ENCODE measurements at regions not wholly inside any gene's neighbourhood (a gene's known extent, or its start where the extent isn't known, plus 50 kb on each side); places are given as distances from the start of the nearest gene placed in this dataset.
"Not testable (repeated sequence)": the region's sequence is repeated elsewhere in the genome, so short reads cannot be mapped to it uniquely, and the experiment has no call there.

- not testable (repeated sequence) for H3K36me3 Mint-ChIP-seq; H3K4me3 Mint-ChIP-seq; H3K27me3 Mint-ChIP-seq (ENCODE audit: low read depth in 3 of 3); H3K9me3 Mint-ChIP-seq; DNase-seq; H3K4me1 Mint-ChIP-seq; H3K27ac Mint-ChIP-seq
Observed at GRCh38 chr1:145504310-145504709, 78.9 kb upstream of the NBPF20 start.

- not testable (repeated sequence) for H3K36me3 Mint-ChIP-seq; H3K27me3 Mint-ChIP-seq (ENCODE audit: low read depth in 3 of 3); H3K4me1 Mint-ChIP-seq
Observed at GRCh38 chr1:145500251-145500650, 74.8 kb upstream of the NBPF20 start.

GRCh38 chr1:145495077-145495871 lies 69.9 kb upstream of the NBPF20 start:
- DNase-seq; H3K27ac Mint-ChIP-seq; H3K4me1 Mint-ChIP-seq; H3K36me3 Mint-ChIP-seq; H3K27me3 Mint-ChIP-seq (ENCODE audit: low read depth in 3 of 3); H3K9me3 Mint-ChIP-seq; H3K4me3 Mint-ChIP-seq: not testable (repeated sequence)

More at GRCh38 chr1:145500251-145500650, 74.8 kb upstream of the NBPF20 start:
- not testable (repeated sequence) for H3K4me3 Mint-ChIP-seq, DNase-seq, H3K27ac Mint-ChIP-seq, H3K9me3 Mint-ChIP-seq

- not testable (repeated sequence) for DNase-seq; H3K4me1 Mint-ChIP-seq; H3K9me3 Mint-ChIP-seq; H3K27me3 Mint-ChIP-seq (ENCODE audit: low read depth in 3 of 3); H3K36me3 Mint-ChIP-seq; H3K27ac Mint-ChIP-seq
- H3K4me3 Mint-ChIP-seq, result peak overlapping the region in 2 of 5 donors; percentile 53 to 68
Observed at GRCh38 chr1:145488193-145488933, 63.0 kb upstream of the NBPF20 start.

GRCh38 chr1:145487156-145487555 lies 61.8 kb upstream of the NBPF20 start:
- H3K9me3 Mint-ChIP-seq; H3K27me3 Mint-ChIP-seq (ENCODE audit: low read depth in 3 of 3); H3K36me3 Mint-ChIP-seq; H3K27ac Mint-ChIP-seq; DNase-seq; H3K4me1 Mint-ChIP-seq: not testable (repeated sequence)
- H3K4me3 Mint-ChIP-seq, result peak overlapping the region in 3 of 5 donors; percentile 12 to 55 (median 39)

- H3K27me3 Mint-ChIP-seq (ENCODE audit: low read depth in 3 of 3); H3K9me3 Mint-ChIP-seq; H3K4me3 Mint-ChIP-seq; H3K4me1 Mint-ChIP-seq; H3K27ac Mint-ChIP-seq; DNase-seq; H3K36me3 Mint-ChIP-seq: not testable (repeated sequence)
Observed at GRCh38 chr1:145484257-145484656, 58.9 kb upstream of the NBPF20 start.

- not testable (repeated sequence) for H3K27ac Mint-ChIP-seq; H3K9me3 Mint-ChIP-seq; H3K36me3 Mint-ChIP-seq; DNase-seq; H3K27me3 Mint-ChIP-seq (ENCODE audit: low read depth in 3 of 3); H3K4me1 Mint-ChIP-seq; H3K4me3 Mint-ChIP-seq
Observed at GRCh38 chr1:145482214-145482860, 56.9 kb upstream of the NBPF20 start.

- H3K4me3 Mint-ChIP-seq; H3K9me3 Mint-ChIP-seq; H3K27me3 Mint-ChIP-seq (ENCODE audit: low read depth in 3 of 3); H3K4me1 Mint-ChIP-seq; DNase-seq; H3K27ac Mint-ChIP-seq; H3K36me3 Mint-ChIP-seq: not testable (repeated sequence)
Observed at GRCh38 chr1:145475962-145476361, 50.6 kb upstream of the NBPF20 start.

GRCh38 chr1:145475369-145475915 lies 50.0 kb upstream of the NBPF20 start:
- H3K36me3 Mint-ChIP-seq; H3K27me3 Mint-ChIP-seq (ENCODE audit: low read depth in 3 of 3); H3K9me3 Mint-ChIP-seq; H3K27ac Mint-ChIP-seq; H3K4me3 Mint-ChIP-seq; H3K4me1 Mint-ChIP-seq; DNase-seq: not testable (repeated sequence)
